ENCODE measurements at regions not wholly inside any gene's neighbourhood (a gene's known extent, or its start where the extent isn't known, plus 50 kb on each side); places are given as distances from the start of the nearest gene placed in this dataset.

GRCh38 chr13:64540468-64540867 is 2689.7 kb downstream of the PCDH9 start:
- TF ChIP-seq EZH2 (IDR thresholded peaks at IDR 0.05) (no peak), POLR2AphosphoS5 (IDR thresholded peaks at IDR 0.05; ENCODE audit: borderline replicate concordance, low read depth, low read length) (no peak), FOXP2 (optimal IDR thresholded peaks at IDR 0.05; ENCODE audit: control extremely low read depth, extremely low read length, insufficient read depth) (no peak)
